Keratinocyte (primary cell): ENCODE measurements at regions not wholly inside any gene's neighbourhood (a gene's known extent, or its start where the extent isn't known, plus 50 kb on each side); places are given as distances from the start of the nearest gene placed in this dataset.

ENCODE experiments used
- DNase-seq: peaks from one replicate; pipeline ENCODE4 v3.0.0-alpha.2; 2011; ENCODE audit warnings: low read depth, missing footprints, low spot score
- FAIRE-seq: peaks from 2 replicates; lab custom pipeline; 2011; peaks lifted over from hg19 to GRCh38; lab: Jason Lieb, UNC
- H2AFZ ChIP-seq: 2 replicates; pipeline ENCODE4 v1.6.0; 2012; ENCODE audit warnings: low read length, control low read depth, inconsistent platforms; ENCODE audit not compliant: control insufficient read depth
- H3K27ac ChIP-seq: 2 replicates; pipeline ENCODE4 v1.5.1; 2011; ENCODE audit warnings: low read length; ENCODE audit not compliant: control insufficient read depth, insufficient read depth
- H3K27me3 ChIP-seq: 3 replicates; pipeline ENCODE4 v1.6.0; 2011; ENCODE audit warnings: low read length; ENCODE audit not compliant: control insufficient read depth, insufficient read depth; ENCODE audit errors: extremely low read depth
- H3K36me3 ChIP-seq, 2 experiments: 2 replicates in 1 of 2; 3 replicates in 1 of 2; pipeline ENCODE4 v1.5.1; 2011; ENCODE audit warnings: low read length in 2 of 2, mild to moderate bottlenecking in 1 of 2; ENCODE audit not compliant: control insufficient read depth in 2 of 2, insufficient read depth in 2 of 2; ENCODE audit errors: extremely low read depth in 1 of 2
- H3K4me1 ChIP-seq: 3 replicates; pipeline ENCODE4 v1.5.1; 2011; ENCODE audit warnings: low read length; ENCODE audit not compliant: control insufficient read depth, insufficient read depth; ENCODE audit errors: extremely low read depth
- H3K4me2 ChIP-seq: 3 replicates; pipeline ENCODE4 v1.6.0; 2011; ENCODE audit warnings: low read depth, low read length; ENCODE audit not compliant: control insufficient read depth, insufficient read depth; ENCODE audit errors: extremely low read depth
- H3K4me3 ChIP-seq, 3 experiments: fragments of 200-600 bp in 1 of 3; sonication (generic) in 1 of 3; 2 replicates in 2 of 3; 3 replicates in 1 of 3; pipeline ENCODE4 v1.5.1; 2011 to 2016; ENCODE audit warnings: low read length in 3 of 3, mild to moderate bottlenecking in 3 of 3, control low read depth in 2 of 3, inconsistent platforms in 1 of 3, low read depth in 1 of 3, mixed read lengths in 1 of 3, mixed run types in 1 of 3, moderate library complexity in 1 of 3; ENCODE audit not compliant: control insufficient read depth in 2 of 3, insufficient read depth in 2 of 3; ENCODE audit errors: extremely low read depth in 1 of 3
- H3K79me2 ChIP-seq: 2 replicates; pipeline ENCODE4 v1.6.0; 2012; ENCODE audit warnings: low read length; ENCODE audit not compliant: control insufficient read depth, insufficient read depth
- H3K9ac ChIP-seq: 3 replicates; pipeline ENCODE4 v1.6.0; 2011; ENCODE audit warnings: low read length; ENCODE audit not compliant: control insufficient read depth, insufficient read depth; ENCODE audit errors: extremely low read depth
- H3K9me1 ChIP-seq: 3 replicates; pipeline ENCODE4 v1.6.0; 2011; ENCODE audit warnings: low read length; ENCODE audit not compliant: control insufficient read depth, insufficient read depth; ENCODE audit errors: extremely low read depth
- H3K9me3 ChIP-seq: 2 replicates; pipeline ENCODE4 v1.5.1; 2012; ENCODE audit warnings: low read depth, low read length; ENCODE audit not compliant: control insufficient read depth
- H4K20me1 ChIP-seq: 3 replicates; pipeline ENCODE4 v1.6.0; 2011; ENCODE audit warnings: low read length; ENCODE audit not compliant: control insufficient read depth, insufficient read depth; ENCODE audit errors: extremely low read depth
- EZH2 ChIP-seq: IDR thresholded peaks from one replicate; pipeline ENCODE4 v1.6.1; 2012; ENCODE audit warnings: inconsistent platforms, mild to moderate bottlenecking, low read length, moderate library complexity
- dilution Hi-C: fragments of 300-500 bp; cut with MboI; formaldehyde crosslinking; loops from one replicate; pipeline ENCODE4 v1.7.0; 2020; ENCODE audit warnings: low sequenced_read_pairs; ENCODE audit not compliant: extremely low pct_ligation_motif_present
- TF ChIP-seq, protein P1 (sequence below), 3 experiments: IDR thresholded peaks in 1 of 3; conservative IDR thresholded peaks in 1 of 3; optimal IDR thresholded peaks in 1 of 3; 2 replicates in 2 of 3; 3 replicates in 1 of 3; pipeline versions ENCODE3 to v1.5.1; 2011; ENCODE audit warnings: low read length in 3 of 3, mild to moderate bottlenecking in 3 of 3, moderate library complexity in 2 of 3, control low read depth in 1 of 3, inconsistent platforms in 1 of 3; ENCODE audit not compliant: insufficient read depth in 2 of 3; ENCODE audit errors: extremely low read depth in 1 of 3

DNA sequence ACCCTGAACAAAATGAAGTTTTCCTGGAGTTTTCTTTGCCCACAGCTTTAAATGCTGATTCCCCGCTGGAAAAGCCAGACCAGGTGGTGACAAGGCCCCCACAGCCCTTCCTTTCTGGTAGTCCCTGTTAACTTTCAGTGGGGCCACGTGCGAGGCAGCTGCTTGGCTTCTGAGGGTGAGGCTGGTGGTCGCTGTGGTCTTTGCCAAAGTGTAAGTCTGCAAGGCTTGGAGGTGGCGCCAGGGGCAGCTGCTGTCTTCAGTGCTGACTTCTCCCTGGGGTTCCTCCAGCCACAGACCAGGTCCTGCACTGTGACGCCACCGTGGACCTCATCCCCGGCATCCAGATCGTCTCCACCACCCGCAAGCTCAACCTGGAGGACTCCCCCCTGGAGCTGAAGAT lies 54.1 kb upstream of the TAMM41 start:
- Histone ChIP-seq H3K36me3 (no peaks in the 10 kb centered on the region), H3K4me2 (no peak overlapping the region), H3K27me3 (no peaks in the 10 kb centered on the region), H3K4me1 (no peaks in the 10 kb centered on the region), H3K27ac (no peak overlapping the region), H3K9ac (no peak overlapping the region), H3K79me2 (no peaks in the 10 kb centered on the region), H4K20me1 (no peaks in the 10 kb centered on the region), H2AFZ (no peak overlapping the region), H3K9me3 (no peaks in the 10 kb centered on the region), H3K9me1 (no peaks in the 10 kb centered on the region), H3K4me3 (no peak overlapping the region)
- no peak for DNase-seq
- TF ChIP-seq EZH2: no peak
- no peak for FAIRE-seq
- dilution Hi-C loops: no loop called here

DNA sequence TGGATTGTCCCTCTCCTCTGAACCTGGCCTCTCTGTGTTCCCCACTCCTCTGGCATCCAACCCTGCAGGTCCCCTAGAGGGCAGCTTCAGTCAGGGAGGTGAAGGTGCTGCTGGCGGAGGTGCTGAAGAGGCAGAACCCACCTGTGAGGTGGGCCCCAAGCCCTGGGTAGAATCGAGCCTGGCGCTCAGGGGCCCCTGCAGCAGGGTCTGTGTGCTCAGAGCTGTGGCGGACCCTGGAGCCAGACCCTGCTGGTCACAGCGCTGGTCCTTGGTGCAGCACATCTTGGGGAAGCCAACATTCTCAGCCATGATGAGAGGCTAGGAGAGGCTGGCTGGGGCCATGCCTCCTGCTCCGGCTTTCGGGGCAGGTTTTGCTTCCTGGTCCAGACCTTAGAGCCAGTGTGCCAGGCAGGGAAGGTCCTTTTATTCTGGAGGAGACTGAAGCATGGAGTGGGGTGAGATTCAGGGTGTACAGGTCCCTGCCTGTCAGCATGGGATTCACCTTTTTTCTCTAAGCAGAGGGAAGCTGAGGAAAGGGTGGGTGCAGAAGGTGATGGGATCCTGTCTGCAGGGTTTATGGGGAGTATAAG lies 54.7 kb upstream of the TAMM41 start:
- no peak overlapping the region for H3K27ac ChIP-seq
- H3K9me1 ChIP-seq: no peaks in the 10 kb centered on the region
- no peaks in the 10 kb centered on the region for H3K36me3 ChIP-seq
- H3K79me2 ChIP-seq: no peaks in the 10 kb centered on the region
- DNase-seq (no peak), FAIRE-seq (no peak)
- dilution Hi-C loops: no loop called here
- no peaks in the 10 kb centered on the region for H3K4me1 ChIP-seq
- no peak overlapping the region for H2AFZ ChIP-seq
- no peak overlapping the region for H3K4me3 ChIP-seq
- TF ChIP-seq, protein P1, sequence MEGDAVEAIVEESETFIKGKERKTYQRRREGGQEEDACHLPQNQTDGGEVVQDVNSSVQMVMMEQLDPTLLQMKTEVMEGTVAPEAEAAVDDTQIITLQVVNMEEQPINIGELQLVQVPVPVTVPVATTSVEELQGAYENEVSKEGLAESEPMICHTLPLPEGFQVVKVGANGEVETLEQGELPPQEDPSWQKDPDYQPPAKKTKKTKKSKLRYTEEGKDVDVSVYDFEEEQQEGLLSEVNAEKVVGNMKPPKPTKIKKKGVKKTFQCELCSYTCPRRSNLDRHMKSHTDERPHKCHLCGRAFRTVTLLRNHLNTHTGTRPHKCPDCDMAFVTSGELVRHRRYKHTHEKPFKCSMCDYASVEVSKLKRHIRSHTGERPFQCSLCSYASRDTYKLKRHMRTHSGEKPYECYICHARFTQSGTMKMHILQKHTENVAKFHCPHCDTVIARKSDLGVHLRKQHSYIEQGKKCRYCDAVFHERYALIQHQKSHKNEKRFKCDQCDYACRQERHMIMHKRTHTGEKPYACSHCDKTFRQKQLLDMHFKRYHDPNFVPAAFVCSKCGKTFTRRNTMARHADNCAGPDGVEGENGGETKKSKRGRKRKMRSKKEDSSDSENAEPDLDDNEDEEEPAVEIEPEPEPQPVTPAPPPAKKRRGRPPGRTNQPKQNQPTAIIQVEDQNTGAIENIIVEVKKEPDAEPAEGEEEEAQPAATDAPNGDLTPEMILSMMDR (optimal IDR thresholded peaks at IDR 0.05 in 1 of 3, IDR thresholded peaks at IDR 0.05 in 1 of 3, conservative IDR thresholded peaks at IDR 0.05 in 1 of 3; ENCODE audit: extremely low read depth in 1 of 3, insufficient read depth in 2 of 3, low read length in 3 of 3): no peak
- no peak for TF ChIP-seq EZH2
- no peaks in the 10 kb centered on the region for H3K9me3 ChIP-seq
- no peaks in the 10 kb centered on the region for H3K27me3 ChIP-seq
- H3K9ac ChIP-seq: no peak overlapping the region
- H3K4me2 ChIP-seq: no peak overlapping the region
- no peaks in the 10 kb centered on the region for H4K20me1 ChIP-seq

GRCh38 chr3:11903047-11903446 lies 56.4 kb upstream of the TAMM41 start:
- DNase-seq (no peak), FAIRE-seq (no peak)
- H3K79me2 ChIP-seq: no peaks in the 10 kb centered on the region
- H3K9ac ChIP-seq: no peak overlapping the region
- no peak overlapping the region for H3K4me2 ChIP-seq
- no peaks in the 10 kb centered on the region for H3K4me1 ChIP-seq
- H2AFZ ChIP-seq: no peak overlapping the region
- H3K9me3 ChIP-seq: no peaks in the 10 kb centered on the region
- dilution Hi-C loops: no loop called here
- H3K36me3 ChIP-seq: no peaks in the 10 kb centered on the region
- no peaks in the 10 kb centered on the region for H3K27me3 ChIP-seq
- H3K4me3 ChIP-seq: no peak overlapping the region
- H3K9me1 ChIP-seq: no peaks in the 10 kb centered on the region
- TF ChIP-seq, protein P1 (optimal IDR thresholded peaks at IDR 0.05 in 1 of 3, IDR thresholded peaks at IDR 0.05 in 1 of 3, conservative IDR thresholded peaks at IDR 0.05 in 1 of 3; ENCODE audit: extremely low read depth in 1 of 3, insufficient read depth in 2 of 3, low read length in 3 of 3): no peak
- no peak for TF ChIP-seq EZH2
- no peak overlapping the region for H3K27ac ChIP-seq
- no peaks in the 10 kb centered on the region for H4K20me1 ChIP-seq
